A549 (cell line): ENCODE measurements at regions not wholly inside any gene's neighbourhood (a gene's known extent, or its start where the extent isn't known, plus 50 kb on each side); places are given as distances from the start of the nearest gene placed in this dataset.

Experiments
- ATAC-seq, 2 experiments: fragments of 200-7000 bp in 1 of 2; fragments of >200 bp in 1 of 2; cut with Nextera tagmentation in 1 of 2; cut with Tn5 transposase in 1 of 2; 3 replicates each; pipeline versions ENCODE4 v1.8.0 to v1.9.1; 2018 to 2020; ENCODE audit warnings: mild to moderate bottlenecking in 1 of 2, moderate library complexity in 1 of 2
- CTCF ChIA-PET: fragments of 300-600 bp; sonication (Branson Sonifier 250); formaldehyde crosslinking; extraction: SDS; loops from one replicate; lab custom pipeline; 2021; ENCODE audit warnings: antibody characterized with exemption, inconsistent platforms; lab: Yijun Ruan, JAX
- POLR2A ChIA-PET: fragments of 350-600 bp; formaldehyde crosslinking; extraction: SDS; loops from one replicate; lab custom pipeline; 2021; ENCODE audit warnings: antibody characterized with exemption, inconsistent platforms; lab: Yijun Ruan, JAX
- DNase-seq, 2 experiments: peaks; one replicate each; pipeline versions ENCODE4 v3.0.0 to v3.0.0-alpha.2; 2011 to 2016; ENCODE audit warnings: low read depth in 1 of 2, low spot score in 1 of 2
- FAIRE-seq: peaks from 2 replicates; lab custom pipeline; 2011; peaks lifted over from hg19 to GRCh38; lab: Jason Lieb, UNC
- H3K27ac ChIP-seq, 2 experiments: fragments of >200 bp; sonication (Bioruptor Twin); formaldehyde crosslinking; 3 replicates each; pipeline ENCODE4 v1.5.1; 2016 to 2017
- H3K4me1 ChIP-seq: fragments of >200 bp; sonication (Bioruptor Twin); formaldehyde crosslinking; 3 replicates; pipeline ENCODE4 v1.6.1; 2016
- H3K4me2 ChIP-seq: fragments of >200 bp; sonication (Bioruptor Twin); formaldehyde crosslinking; 3 replicates; pipeline ENCODE4 v1.6.1; 2016
- H3K4me3 ChIP-seq: fragments of >200 bp; sonication (Bioruptor Twin); formaldehyde crosslinking; 3 replicates; pipeline ENCODE4 v1.5.1; 2016
- H3K9me3 ChIP-seq: fragments of >200 bp; sonication (Bioruptor Twin); formaldehyde crosslinking; 3 replicates; pipeline ENCODE4 v1.6.1; 2016
- BHLHE40 ChIP-seq: IDR thresholded peaks from 2 replicates; pipeline ENCODE4 v1.6.1; 2012; ENCODE audit warnings: low read depth, low read length, inconsistent platforms
- CHD2 ChIP-seq: fragments of 150-350 bp; IDR thresholded peaks from 2 replicates; pipeline ENCODE4 v1.6.1; 2014; ENCODE audit warnings: low read length; ENCODE audit not compliant: partially characterized antibody
- EHF ChIP-seq: fragments of 250-450 bp; sonication (Bioruptor Pico); IDR thresholded peaks from 2 replicates; pipeline ENCODE4 v1.5.0; 2020; ENCODE audit warnings: mild to moderate bottlenecking
- EHMT2 ChIP-seq: fragments of 200-600 bp; sonication (generic); IDR thresholded peaks from 2 replicates; pipeline ENCODE4 v1.6.1; 2016; ENCODE audit warnings: antibody characterized with exemption, low read depth, mild to moderate bottlenecking, moderate library complexity
- FOSL2 ChIP-seq, 2 experiments: fragments of 450-650 bp in 1 of 2; fragments of >200 bp in 1 of 2; sonication (Bioruptor Twin) in 1 of 2; formaldehyde crosslinking; IDR thresholded peaks; 2 replicates each; pipeline versions ENCODE4 v1.5.0 to v1.6.1; 2016 to 2020; ENCODE audit warnings: mild to moderate bottlenecking in 1 of 2, moderate library complexity in 1 of 2
- HEYL ChIP-seq: fragments of 250-450 bp; sonication (Bioruptor Pico); IDR thresholded peaks from 2 replicates; pipeline ENCODE4 v1.8.0; 2021; ENCODE audit warnings: mild to moderate bottlenecking, moderate library complexity
- JUNB ChIP-seq: fragments of >200 bp; sonication (Bioruptor Twin); formaldehyde crosslinking; IDR thresholded peaks from 2 replicates; pipeline ENCODE4 v1.6.1; 2016
- KDM1A ChIP-seq: fragments of 200-600 bp; sonication (generic); IDR thresholded peaks from 2 replicates; pipeline ENCODE4 v1.6.1; 2016; ENCODE audit warnings: low read depth, mild to moderate bottlenecking
- KDM5A ChIP-seq: fragments of 200-600 bp; sonication (generic); IDR thresholded peaks from 2 replicates; pipeline ENCODE4 v1.6.1; 2016; ENCODE audit warnings: antibody characterized with exemption, mild to moderate bottlenecking
- MAFK ChIP-seq: fragments of 450-650 bp; IDR thresholded peaks from 2 replicates; pipeline ENCODE4 v1.6.1; 2014; ENCODE audit not compliant: partially characterized antibody
- MYC ChIP-seq: IDR thresholded peaks from 2 replicates; pipeline ENCODE4 v1.6.1; 2012; ENCODE audit warnings: mild to moderate bottlenecking, inconsistent platforms, low read length, improper control_type of control experiment, borderline replicate concordance
- NPAS2 ChIP-seq: fragments of 250-450 bp; sonication (Bioruptor Pico); IDR thresholded peaks from 2 replicates; pipeline ENCODE4 v1.8.0; 2022; ENCODE audit warnings: mild to moderate bottlenecking, moderate library complexity, borderline replicate concordance
- POLR2AphosphoS2 ChIP-seq: conservative IDR thresholded peaks from 2 replicates; pipeline ENCODE4 v1.6.1; 2012; ENCODE audit warnings: low read length, improper control_type of control experiment, inconsistent platforms
- RFX5 ChIP-seq: fragments of 450-650 bp; IDR thresholded peaks from 2 replicates; pipeline ENCODE4 v1.7.1; 2014; ENCODE audit warnings: antibody characterized with exemption, mild to moderate bottlenecking, moderate library complexity
- SMC3 ChIP-seq: fragments of >200 bp; sonication (Bioruptor Twin); formaldehyde crosslinking; IDR thresholded peaks from 3 replicates; pipeline ENCODE4 v1.6.1; 2018; ENCODE audit warnings: inconsistent platforms
- ZFP36 ChIP-seq: fragments of 450-650 bp; IDR thresholded peaks from 2 replicates; pipeline ENCODE4 v1.6.1; 2014; ENCODE audit warnings: borderline replicate concordance; ENCODE audit not compliant: partially characterized antibody
- ZSCAN20 ChIP-seq: fragments of 250-450 bp; sonication (Bioruptor Pico); IDR thresholded peaks from 2 replicates; pipeline ENCODE4 v1.8.0; 2022; ENCODE audit warnings: mild to moderate bottlenecking, moderate library complexity
- WGBS: methylation state at CpG from one replicate; pipeline ENCODE4 v1.1.6; 2017; ENCODE audit errors: missing lambda C conversion rate; 5-methylcytosine and 5-hydroxymethylcytosine counted together
- TF ChIP-seq, protein P1 (sequence below): fragments of >200 bp; sonication (Bioruptor Twin); formaldehyde crosslinking; IDR thresholded peaks from 3 replicates; pipeline ENCODE4 v1.6.1; 2016
- TF ChIP-seq, protein P2 (sequence below): fragments of 150-350 bp; IDR thresholded peaks from 2 replicates; pipeline ENCODE4 v1.6.1; 2014; ENCODE audit warnings: low read depth, mild to moderate bottlenecking, low read length
- TF ChIP-seq, protein P3 (sequence below): fragments of >200 bp; sonication (Bioruptor Twin); formaldehyde crosslinking; IDR thresholded peaks from 2 replicates; pipeline ENCODE4 v1.6.1; 2016
- TF ChIP-seq, protein P4 (sequence below): fragments of >200 bp; sonication (Bioruptor Twin); formaldehyde crosslinking; IDR thresholded peaks from 3 replicates; pipeline ENCODE4 v1.5.1; 2016

DNA sequence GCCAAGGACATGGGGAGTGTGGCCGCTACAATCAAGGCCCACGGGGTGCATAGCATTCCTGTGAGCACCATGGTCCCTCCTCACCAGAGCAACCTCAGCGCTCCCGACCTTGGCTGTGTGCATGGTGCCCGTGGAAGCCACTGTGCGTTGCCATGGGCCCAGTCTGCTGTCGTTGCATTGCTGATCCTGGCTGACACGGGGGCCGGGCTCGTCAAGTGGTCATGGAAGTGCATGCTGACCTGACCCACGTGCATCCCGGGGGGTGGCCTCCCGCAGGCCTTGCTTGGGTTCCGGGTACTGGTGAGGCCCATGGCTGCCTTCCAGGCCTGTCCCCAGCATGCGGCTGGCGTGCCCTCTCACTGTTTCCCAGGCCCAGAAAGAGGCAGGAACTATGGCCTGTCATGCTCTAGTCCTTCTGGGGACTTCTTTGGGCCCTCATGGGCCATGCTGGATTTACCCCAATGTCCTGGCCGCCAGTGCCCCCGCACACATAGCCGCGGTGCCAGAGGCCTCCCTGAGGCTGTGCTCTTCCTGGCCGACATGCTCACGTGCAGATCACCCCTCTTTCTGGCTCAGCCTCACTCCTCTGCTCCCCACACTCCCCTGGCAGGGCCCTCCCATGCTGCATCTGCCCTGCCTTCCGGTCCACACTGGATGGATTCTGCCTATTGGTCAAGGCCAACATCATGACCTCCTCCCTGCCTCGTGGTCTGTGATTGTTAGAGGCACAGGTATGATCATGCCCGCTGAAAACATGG, 1258.0 kb downstream of the BRD1 start:
- Histone ChIP-seq H3K4me2 (no peak overlapping the region), H3K9me3 (peaks cover 3% of the 10 kb centered on the region; the same call in 1 of the 3 replicates), H3K4me1 (no peaks in the 10 kb centered on the region), H3K4me3 (no peak overlapping the region), H3K27ac (no peak overlapping the region)
- ChIA-PET POLR2A (no interaction called here), CTCF (no interaction called here)
- DNase-seq (no peak), FAIRE-seq (no peak), ATAC-seq (no peak)
- WGBS = 54% methylated on average over 5 of the region's 25 CpGs
- TF ChIP-seq MYC = no peak
- TF ChIP-seq ZSCAN20 (CRISPR knock-in tag) = no peak
- no peak for TF ChIP-seq CHD2
- TF ChIP-seq, protein P1, sequence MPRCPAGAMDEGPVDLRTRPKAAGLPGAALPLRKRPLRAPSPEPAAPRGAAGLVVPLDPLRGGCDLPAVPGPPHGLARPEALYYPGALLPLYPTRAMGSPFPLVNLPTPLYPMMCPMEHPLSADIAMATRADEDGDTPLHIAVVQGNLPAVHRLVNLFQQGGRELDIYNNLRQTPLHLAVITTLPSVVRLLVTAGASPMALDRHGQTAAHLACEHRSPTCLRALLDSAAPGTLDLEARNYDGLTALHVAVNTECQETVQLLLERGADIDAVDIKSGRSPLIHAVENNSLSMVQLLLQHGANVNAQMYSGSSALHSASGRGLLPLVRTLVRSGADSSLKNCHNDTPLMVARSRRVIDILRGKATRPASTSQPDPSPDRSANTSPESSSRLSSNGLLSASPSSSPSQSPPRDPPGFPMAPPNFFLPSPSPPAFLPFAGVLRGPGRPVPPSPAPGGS = no peak
- TF ChIP-seq, protein P2, sequence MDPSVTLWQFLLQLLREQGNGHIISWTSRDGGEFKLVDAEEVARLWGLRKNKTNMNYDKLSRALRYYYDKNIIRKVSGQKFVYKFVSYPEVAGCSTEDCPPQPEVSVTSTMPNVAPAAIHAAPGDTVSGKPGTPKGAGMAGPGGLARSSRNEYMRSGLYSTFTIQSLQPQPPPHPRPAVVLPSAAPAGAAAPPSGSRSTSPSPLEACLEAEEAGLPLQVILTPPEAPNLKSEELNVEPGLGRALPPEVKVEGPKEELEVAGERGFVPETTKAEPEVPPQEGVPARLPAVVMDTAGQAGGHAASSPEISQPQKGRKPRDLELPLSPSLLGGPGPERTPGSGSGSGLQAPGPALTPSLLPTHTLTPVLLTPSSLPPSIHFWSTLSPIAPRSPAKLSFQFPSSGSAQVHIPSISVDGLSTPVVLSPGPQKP = no peak
- no peak for TF ChIP-seq BHLHE40
- no peak for TF ChIP-seq NPAS2 (CRISPR knock-in tag)
- TF ChIP-seq KDM1A = no peak
- TF ChIP-seq HEYL (CRISPR knock-in tag) = no peak
- TF ChIP-seq, protein P3, sequence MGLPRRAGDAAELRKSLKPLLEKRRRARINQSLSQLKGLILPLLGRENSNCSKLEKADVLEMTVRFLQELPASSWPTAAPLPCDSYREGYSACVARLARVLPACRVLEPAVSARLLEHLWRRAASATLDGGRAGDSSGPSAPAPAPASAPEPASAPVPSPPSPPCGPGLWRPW = no peak
- TF ChIP-seq FOSL2 (IDR thresholded peaks at IDR 0.05) = no peak
- TF ChIP-seq FOSL2 (CRISPR knock-in tag; IDR thresholded peaks at IDR 0.05) = no peak
- no peak for TF ChIP-seq KDM5A
- TF ChIP-seq, all 56 proteins: peak for 0

DNA sequence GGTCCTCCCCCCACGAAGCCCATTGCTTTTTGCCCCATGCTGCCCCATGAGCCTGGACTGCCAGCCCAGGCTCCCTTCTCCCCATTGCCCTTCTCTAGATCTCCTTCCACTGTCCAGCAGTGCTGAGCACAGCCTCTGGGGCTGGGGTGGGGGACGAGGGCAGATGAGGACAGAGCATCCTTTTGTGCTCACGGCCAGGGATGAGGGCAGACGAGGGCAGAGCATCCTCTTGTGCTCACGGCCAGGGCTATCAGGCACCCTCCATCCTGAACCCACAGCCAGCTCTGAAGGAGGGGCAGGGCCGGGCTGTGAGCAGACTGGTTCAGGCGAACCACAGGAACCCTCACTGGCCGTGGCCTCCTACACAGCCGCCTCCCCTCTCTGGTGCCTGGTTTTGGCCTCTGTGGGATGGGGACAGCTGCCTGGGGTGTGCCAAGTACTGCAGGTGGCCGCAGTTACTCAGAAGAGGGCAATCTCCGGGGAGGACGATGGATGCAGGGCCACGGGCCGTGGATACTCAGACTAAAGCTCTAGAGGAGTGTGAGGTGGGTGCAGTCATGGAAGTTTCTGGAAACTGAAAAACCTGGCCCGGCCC, 1258.8 kb downstream of the BRD1 start:
- no peaks in the 10 kb centered on the region for H3K4me1 ChIP-seq
- no peak overlapping the region for H3K4me3 ChIP-seq
- ChIA-PET CTCF (no interaction called here), POLR2A (no interaction called here)
- no peak overlapping the region for H3K4me2 ChIP-seq
- ATAC-seq (no peak), DNase-seq (no peak), FAIRE-seq (no peak)
- TF ChIP-seq EHF (no peak), EHMT2 (no peak), RFX5 (no peak), SMC3 (no peak), MAFK (no peak), POLR2AphosphoS2 (no peak), JUNB (no peak), ZFP36 (no peak)
- TF ChIP-seq, protein P4, sequence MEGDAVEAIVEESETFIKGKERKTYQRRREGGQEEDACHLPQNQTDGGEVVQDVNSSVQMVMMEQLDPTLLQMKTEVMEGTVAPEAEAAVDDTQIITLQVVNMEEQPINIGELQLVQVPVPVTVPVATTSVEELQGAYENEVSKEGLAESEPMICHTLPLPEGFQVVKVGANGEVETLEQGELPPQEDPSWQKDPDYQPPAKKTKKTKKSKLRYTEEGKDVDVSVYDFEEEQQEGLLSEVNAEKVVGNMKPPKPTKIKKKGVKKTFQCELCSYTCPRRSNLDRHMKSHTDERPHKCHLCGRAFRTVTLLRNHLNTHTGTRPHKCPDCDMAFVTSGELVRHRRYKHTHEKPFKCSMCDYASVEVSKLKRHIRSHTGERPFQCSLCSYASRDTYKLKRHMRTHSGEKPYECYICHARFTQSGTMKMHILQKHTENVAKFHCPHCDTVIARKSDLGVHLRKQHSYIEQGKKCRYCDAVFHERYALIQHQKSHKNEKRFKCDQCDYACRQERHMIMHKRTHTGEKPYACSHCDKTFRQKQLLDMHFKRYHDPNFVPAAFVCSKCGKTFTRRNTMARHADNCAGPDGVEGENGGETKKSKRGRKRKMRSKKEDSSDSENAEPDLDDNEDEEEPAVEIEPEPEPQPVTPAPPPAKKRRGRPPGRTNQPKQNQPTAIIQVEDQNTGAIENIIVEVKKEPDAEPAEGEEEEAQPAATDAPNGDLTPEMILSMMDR = no peak
- TF ChIP-seq, protein P1 = no peak
- no peak overlapping the region for H3K27ac ChIP-seq
- WGBS = 34% methylated on average over 13 of the region's 15 CpGs
- peaks cover 3% of the 10 kb centered on the region; the same call in 1 of the 3 replicates for H3K9me3 ChIP-seq
